ENCODE measurements at regions not wholly inside any gene's neighbourhood (a gene's known extent, or its start where the extent isn't known, plus 50 kb on each side); places are given as distances from the start of the nearest gene placed in this dataset.

DNA sequence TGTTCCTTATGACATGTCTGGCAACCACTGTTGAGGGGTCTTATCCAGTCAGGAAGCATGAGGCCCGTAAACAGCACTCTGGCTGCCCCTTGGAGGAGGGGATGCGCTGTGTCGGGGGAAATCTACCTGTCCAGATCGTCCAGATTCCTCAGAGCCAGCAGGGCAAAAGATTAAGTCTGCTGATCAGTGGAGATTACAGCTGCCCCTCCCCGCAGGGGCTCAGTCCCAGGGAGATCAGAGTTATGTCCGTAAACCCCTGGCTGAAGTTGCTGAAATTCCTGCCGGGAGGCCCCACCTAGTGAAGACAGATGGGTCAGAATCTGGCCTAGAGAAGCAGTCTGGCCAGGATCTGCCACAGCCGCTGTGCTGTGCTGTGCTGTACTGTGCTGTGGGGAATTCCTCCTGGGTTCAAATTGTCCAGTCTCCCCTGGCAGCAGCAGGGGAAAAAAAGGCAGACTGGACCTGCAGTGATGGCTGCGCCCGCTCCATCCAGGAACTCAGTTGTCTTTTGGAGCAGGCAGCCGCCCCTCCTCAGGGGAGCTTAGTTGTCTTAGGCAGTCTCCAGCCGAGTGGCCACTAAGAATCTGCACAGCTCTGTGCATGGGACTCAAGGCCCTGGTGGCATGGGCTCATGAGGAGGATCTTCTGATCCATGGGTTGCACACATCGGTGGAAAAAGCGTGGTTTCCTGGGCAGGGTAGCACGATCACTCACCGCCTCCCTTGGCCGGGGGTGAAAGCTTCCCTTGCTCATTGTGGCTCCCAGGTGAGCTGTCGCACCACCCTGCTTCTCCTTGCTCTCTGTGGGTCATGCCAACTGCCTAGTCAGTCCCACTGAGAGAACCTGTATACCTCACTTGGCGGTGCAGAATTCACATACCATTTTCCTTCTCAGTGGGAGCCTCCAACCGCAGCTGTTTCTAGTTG, 1368.8 kb upstream of the ADGRB3 start:
- no peaks in the 10 kb centered on the region for H3K79me2 ChIP-seq
- H3K4me2 ChIP-seq (ENCODE audit: low read length), result no peak overlapping the region
- no peak overlapping the region for H3K9ac ChIP-seq
- H3K27me3 ChIP-seq (ENCODE audit: control insufficient read depth, insufficient read depth, low read length), result no peaks in the 10 kb centered on the region
- H3K4me1 ChIP-seq, result no peaks in the 10 kb centered on the region
- H2AFZ ChIP-seq, result no peak overlapping the region
- H3K4me3 ChIP-seq (ENCODE audit: low read depth, low read length), result no peak overlapping the region
- H3K27ac ChIP-seq, result no peak overlapping the region
- H3K9me3 ChIP-seq (ENCODE audit: control insufficient read depth, low read length), result no peaks in the 10 kb centered on the region
- H3K36me3 ChIP-seq (ENCODE audit: control insufficient read depth, insufficient read depth, low read length), result no peaks in the 10 kb centered on the region
- TF ChIP-seq, protein P1, sequence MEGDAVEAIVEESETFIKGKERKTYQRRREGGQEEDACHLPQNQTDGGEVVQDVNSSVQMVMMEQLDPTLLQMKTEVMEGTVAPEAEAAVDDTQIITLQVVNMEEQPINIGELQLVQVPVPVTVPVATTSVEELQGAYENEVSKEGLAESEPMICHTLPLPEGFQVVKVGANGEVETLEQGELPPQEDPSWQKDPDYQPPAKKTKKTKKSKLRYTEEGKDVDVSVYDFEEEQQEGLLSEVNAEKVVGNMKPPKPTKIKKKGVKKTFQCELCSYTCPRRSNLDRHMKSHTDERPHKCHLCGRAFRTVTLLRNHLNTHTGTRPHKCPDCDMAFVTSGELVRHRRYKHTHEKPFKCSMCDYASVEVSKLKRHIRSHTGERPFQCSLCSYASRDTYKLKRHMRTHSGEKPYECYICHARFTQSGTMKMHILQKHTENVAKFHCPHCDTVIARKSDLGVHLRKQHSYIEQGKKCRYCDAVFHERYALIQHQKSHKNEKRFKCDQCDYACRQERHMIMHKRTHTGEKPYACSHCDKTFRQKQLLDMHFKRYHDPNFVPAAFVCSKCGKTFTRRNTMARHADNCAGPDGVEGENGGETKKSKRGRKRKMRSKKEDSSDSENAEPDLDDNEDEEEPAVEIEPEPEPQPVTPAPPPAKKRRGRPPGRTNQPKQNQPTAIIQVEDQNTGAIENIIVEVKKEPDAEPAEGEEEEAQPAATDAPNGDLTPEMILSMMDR (IDR thresholded peaks at IDR 0.05), result no peak

DNA sequence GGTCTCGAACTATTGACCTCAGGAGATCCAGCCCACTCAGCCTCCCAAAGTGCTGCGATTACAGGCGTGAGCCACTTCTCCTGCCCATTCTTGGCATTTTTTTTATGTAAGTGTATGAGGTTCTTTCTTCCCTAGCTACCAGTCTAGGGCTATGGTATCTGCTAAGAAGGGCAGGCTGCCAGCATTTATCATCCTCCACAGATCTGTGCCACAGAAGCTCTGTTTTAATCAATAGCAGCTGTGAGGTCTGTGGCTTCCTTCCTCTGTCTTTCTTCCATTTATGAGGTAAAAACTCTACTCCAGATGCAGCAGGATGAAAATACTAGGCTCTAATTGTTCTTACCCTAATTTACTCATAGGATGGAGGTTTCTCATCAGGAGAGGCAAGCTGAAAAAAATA, 1382.4 kb upstream of the ADGRB3 start:
- no peaks in the 10 kb centered on the region for H3K79me2 ChIP-seq
- H3K9ac ChIP-seq, result no peak overlapping the region

DNA sequence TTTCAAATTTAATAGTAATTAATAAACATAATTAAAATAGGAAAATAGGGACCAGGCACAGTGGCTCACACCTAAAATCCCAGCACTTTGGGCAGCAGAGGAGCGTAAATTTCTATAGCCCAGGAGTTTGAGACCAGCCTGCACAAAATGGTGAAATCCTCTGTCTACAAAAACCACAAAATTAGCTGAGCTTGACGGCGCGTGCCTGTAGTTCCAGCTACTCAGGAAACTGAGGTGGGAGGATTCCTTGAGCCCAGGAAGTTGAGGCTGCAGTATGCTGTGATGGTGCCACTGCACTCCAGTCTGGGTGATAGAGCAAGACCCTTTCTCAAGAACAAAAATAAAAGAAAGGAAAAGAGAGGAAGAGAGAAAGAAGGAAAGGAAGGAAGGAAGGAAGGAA, 1387.0 kb upstream of the ADGRB3 start:
- no peaks in the 10 kb centered on the region for H3K4me1 ChIP-seq
- TF ChIP-seq, protein P1 (IDR thresholded peaks at IDR 0.05), result no peak

More for the DNA sequence above, 1382.4 kb upstream of the ADGRB3 start:
- Histone ChIP-seq H3K4me1 (no peaks in the 10 kb centered on the region), H2AFZ (no peak overlapping the region), H3K9me3 (ENCODE audit: control insufficient read depth, low read length) (no peaks in the 10 kb centered on the region), H3K4me3 (ENCODE audit: low read depth, low read length) (no peak overlapping the region), H3K4me2 (ENCODE audit: low read length) (no peak overlapping the region), H3K27me3 (ENCODE audit: control insufficient read depth, insufficient read depth, low read length) (no peaks in the 10 kb centered on the region), H3K27ac (no peak overlapping the region), H3K36me3 (ENCODE audit: control insufficient read depth, insufficient read depth, low read length) (no peaks in the 10 kb centered on the region)
- TF ChIP-seq, protein P1 (IDR thresholded peaks at IDR 0.05), result no peak

DNA sequence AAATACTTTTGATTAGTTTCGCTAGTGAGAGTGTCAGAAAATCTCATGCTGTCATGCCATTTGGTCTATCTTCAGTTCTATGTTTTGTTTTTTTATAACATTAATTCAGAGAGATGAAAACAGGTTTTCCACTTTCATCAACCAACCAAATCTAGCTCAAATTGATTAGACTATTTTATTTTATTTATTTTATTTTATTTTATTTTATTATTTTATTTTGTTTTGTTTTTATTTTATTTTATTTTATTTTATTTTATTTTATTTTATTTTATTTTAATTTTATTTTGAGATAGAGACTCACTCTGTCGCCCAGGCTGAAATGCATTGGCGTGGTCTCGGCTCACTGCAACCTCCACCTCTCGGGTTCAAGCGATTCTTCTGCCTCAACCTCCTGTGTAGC, 1391.0 kb upstream of the ADGRB3 start:
- TF ChIP-seq, protein P1 (IDR thresholded peaks at IDR 0.05), result no peak
- no peaks in the 10 kb centered on the region for H3K27me3 ChIP-seq (ENCODE audit: control insufficient read depth, insufficient read depth, low read length)
- H3K9me3 ChIP-seq (ENCODE audit: control insufficient read depth, low read length), result no peaks in the 10 kb centered on the region
- H3K27ac ChIP-seq, result no peak overlapping the region
- H2AFZ ChIP-seq, result no peak overlapping the region
- H3K4me3 ChIP-seq (ENCODE audit: low read depth, low read length), result no peak overlapping the region
- no peak overlapping the region for H3K4me2 ChIP-seq (ENCODE audit: low read length)
- no peaks in the 10 kb centered on the region for H3K36me3 ChIP-seq (ENCODE audit: control insufficient read depth, insufficient read depth, low read length)
- no peaks in the 10 kb centered on the region for H3K4me1 ChIP-seq
- H3K9ac ChIP-seq, result no peak overlapping the region
- H3K79me2 ChIP-seq, result no peaks in the 10 kb centered on the region

More for the DNA sequence above, 1387.0 kb upstream of the ADGRB3 start:
- Histone ChIP-seq H3K27me3 (ENCODE audit: control insufficient read depth, insufficient read depth, low read length) (no peaks in the 10 kb centered on the region), H3K4me2 (ENCODE audit: low read length) (no peak overlapping the region), H3K36me3 (ENCODE audit: control insufficient read depth, insufficient read depth, low read length) (no peaks in the 10 kb centered on the region), H3K27ac (no peak overlapping the region), H3K9ac (no peak overlapping the region), H3K9me3 (ENCODE audit: control insufficient read depth, low read length) (no peaks in the 10 kb centered on the region), H3K79me2 (no peaks in the 10 kb centered on the region), H2AFZ (no peak overlapping the region), H3K4me3 (ENCODE audit: low read depth, low read length) (no peak overlapping the region)

DNA sequence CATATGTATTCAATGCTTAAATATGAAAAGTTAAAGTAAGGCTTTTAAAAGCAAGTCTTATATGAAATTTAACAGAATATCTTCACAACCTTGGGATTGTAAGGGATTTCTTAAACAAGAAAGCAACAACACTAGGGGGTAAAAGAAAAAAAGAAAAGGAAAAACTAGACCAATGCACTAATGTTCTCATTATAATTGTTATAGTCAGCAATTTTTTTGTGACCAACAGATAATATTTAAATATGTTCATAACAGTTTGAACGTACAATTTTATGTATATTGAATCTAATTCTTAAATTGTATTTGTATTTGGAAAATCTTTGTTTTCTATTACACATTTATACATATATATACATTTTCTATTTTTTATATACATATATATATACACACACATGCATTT, 1397.8 kb upstream of the ADGRB3 start:
- Histone ChIP-seq H3K4me1 (no peaks in the 10 kb centered on the region), H3K9me3 (ENCODE audit: control insufficient read depth, low read length) (no peaks in the 10 kb centered on the region), H3K4me2 (ENCODE audit: low read length) (no peak overlapping the region), H3K36me3 (ENCODE audit: control insufficient read depth, insufficient read depth, low read length) (no peaks in the 10 kb centered on the region), H3K9ac (no peak overlapping the region), H3K4me3 (ENCODE audit: low read depth, low read length) (no peak overlapping the region), H2AFZ (no peak overlapping the region), H3K27me3 (ENCODE audit: control insufficient read depth, insufficient read depth, low read length) (no peaks in the 10 kb centered on the region), H3K27ac (no peak overlapping the region), H3K79me2 (no peaks in the 10 kb centered on the region)
- TF ChIP-seq, protein P1 (IDR thresholded peaks at IDR 0.05), result no peak
